HT1080 (cell line): ENCODE measurements at regions not wholly inside any gene's neighbourhood (a gene's known extent, or its start where the extent isn't known, plus 50 kb on each side); places are given as distances from the start of the nearest gene placed in this dataset.

Experiments used
- DNase-seq: peaks from one replicate; pipeline ENCODE4 v3.0.0-alpha.2; 2015; ENCODE audit warnings: low read depth

DNA sequence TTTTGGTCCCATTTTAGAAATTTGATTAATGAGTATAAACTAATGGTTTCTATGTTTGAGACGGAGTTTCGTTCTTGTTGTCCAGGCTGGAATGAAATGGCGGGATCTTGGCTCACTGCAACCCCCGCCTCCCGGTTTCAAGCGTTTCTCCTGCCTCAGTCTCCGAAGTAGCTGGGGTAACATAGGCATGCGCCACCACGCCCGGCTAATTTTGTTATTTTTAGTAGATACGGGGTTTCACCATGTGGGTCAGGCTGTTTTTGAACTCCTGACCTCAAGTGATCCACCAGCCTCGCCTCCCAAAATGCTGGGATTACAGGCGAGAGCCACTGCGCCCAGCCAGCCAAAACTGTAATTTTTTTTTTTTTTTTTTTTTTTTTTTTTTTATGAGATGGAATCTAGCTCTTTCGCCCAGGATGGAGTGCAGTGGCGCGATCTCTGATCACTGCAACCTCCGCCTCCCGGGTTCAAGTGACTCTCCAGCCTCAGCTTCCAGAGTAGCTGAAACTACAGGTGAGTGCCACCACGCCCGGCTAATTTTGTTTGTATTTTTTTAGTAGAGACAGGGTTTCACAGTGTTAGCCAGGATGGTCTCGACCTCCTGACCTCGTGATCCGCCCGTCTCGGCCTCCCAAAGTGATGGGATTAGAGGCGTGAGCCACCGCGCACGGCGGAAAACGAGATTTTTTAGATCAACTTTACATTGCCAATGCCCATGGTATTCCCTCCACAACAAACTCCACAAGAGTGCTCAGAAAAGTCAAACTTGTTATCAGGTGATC is 127.8 kb downstream of the HFE start:
- DNase-seq, result no peak

DNA sequence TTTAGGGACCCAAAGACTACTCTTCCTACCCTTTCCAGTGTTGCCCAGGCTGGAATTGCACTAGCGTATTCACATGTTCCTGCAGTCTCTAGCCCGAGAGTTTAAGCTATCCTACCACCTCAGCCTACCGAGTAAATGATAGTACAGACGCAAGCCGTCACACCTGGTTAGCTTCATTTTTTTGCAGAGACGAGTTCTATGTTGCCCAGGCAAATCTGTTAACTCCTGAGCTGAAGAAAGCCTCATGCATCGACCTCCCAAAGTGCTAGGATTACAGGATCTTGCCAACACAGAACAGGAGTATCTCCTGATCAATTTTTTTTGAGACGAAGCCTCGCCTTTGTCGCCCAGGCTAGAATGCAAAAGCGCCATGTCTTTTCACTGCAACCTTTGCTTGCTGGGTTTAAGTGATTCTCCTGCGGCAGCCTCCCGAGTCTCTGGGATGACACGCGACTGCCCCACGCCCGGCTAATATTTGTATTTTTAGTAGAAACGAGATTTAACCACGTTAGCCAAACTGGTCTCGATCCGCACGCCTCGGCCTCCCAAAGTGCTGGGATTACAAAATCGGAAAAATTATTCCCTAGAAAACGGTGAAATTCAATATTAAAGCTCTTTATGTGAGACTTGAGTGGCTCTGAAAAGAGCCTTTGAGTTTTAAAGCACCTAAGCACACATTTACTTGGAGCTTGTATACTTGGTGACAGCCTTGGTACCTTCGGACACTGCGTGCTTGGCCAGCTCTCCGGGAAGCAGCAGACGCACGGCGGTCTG is 128.5 kb downstream of the HFE start:
- DNase-seq, result peak; percentile 42

DNA sequence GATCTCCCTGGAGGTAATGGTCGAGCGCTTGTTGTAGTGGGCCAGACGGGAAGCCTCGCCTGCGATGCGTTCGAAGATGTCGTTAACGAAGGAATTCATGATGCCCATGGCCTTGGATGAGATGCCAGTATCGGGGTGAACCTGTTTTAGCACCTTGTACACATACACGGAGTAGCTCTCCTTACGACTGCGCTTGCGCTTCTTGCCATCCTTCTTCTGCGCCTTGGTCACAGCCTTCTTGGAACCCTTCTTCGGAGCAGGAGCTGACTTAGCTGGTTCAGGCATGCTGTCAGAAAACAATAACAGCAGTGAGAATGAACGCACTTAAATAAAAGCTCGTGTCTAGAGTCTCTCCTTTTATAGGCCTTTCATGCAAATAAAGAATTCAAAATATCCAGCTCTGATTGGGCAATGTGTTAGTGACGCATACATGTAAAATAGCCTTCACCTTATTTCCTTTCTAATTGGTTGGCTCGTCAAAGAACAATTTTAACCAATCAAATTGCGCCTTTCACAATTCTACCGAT is 129.2 kb downstream of the HFE start:
- peak; percentile 95 for DNase-seq

DNA sequence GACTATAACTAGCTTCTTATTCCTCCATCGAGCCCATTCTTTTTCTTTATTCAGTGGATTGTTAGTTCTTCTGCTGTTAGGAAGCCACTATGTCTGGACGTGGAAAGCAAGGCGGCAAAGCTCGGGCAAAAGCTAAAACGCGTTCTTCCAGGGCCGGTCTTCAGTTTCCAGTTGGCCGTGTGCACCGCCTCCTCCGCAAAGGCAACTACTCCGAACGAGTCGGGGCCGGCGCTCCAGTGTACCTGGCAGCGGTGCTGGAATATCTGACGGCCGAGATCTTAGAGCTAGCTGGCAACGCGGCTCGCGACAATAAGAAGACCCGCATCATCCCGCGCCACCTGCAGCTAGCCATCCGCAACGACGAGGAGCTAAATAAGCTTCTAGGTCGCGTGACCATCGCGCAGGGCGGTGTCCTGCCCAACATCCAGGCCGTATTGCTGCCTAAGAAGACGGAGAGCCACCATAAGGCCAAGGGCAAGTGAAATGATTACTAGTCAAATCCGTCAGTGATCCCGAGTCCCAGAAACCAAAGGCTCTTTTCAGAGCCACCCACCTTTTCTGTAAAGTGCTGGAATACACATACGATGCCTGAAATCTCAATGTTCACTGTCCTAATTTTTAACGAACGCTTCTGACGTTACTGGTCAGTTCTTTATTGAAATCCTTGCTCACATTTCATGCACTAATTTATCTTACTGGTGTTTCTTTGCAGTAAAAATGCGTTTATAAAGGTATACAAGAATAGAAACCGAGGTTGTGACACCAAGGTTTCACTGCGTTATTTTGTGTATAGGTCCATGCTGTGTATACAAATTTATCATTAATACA is 129.9 kb downstream of the HFE start:
- no peak for DNase-seq

DNA sequence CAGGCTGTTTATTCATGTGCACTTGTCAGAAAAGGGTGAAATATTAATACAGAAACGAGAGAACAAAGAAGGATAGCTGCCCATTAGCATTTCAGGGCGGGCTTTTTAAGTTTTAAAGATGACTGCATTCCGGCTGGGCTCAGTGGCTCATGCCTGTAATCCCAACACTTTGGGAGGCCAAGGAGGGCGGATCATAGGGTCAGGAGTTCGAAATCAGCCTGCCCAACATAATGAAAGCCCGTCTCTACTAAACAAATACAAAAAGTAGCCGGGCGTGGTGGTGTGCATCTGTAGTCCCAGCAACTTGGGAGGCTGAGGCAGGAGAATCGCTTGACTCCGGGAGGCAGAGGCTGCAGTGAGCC is 130.5 kb downstream of the HFE start:
- DNase-seq, result peak; percentile 69

DNA sequence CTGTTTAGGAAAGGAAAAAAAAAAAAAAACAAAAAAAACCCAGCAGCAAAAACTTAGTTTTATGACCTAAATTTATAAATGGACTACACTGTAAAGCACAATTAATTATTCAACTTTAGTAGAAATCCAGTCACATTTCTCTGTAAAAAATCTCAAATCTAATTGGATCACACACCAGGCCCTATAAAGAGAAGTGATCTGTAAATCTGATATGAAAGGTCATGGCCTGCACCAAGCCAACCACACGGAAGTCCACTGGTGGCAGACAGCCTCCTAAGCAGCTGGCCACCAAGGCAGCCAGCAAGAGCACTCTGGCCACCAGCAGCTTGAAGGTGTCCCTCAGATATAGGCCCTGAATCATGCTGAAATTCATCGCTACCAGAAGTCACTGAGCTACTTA is 131.6 kb downstream of the HFE start:
- DNase-seq, result no peak

DNA sequence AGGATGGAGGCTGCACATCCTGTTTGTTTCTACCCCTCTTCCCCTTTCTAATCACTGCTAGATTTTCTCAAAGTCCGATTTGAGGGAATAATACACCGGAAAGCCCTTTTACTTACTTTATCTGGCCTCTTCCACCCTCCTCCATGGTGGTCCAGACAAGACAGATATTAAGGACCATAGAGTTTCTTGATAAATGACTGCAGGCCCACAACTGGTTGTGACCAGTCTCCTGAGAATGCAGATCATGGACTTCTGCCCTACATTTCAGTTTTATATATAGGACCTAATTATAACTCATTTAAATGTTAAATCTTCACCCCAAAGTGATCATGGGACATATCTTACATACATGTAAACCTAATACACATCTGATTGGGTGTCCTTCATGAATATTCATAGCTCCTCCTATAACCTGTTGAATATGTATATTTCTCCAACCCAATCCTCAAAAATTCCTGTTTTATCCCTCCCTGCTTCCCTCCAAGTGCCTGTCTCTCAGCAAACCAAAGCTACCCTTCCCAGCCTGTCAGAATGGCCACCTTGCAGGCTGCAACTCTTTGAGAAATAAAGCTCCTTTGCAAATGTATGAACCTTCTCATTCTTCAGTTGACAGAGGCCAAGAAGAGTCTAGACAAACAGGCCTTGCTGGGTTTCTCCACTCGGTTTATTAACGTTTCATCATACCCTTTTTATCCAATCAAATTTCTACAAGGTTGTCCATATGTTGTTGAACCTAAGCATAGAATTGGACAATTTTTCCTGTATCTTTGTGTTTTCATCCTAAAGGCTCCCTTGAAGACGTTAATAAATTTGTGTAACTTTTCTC is 133.1 kb downstream of the HFE start:
- no peak for DNase-seq

DNA sequence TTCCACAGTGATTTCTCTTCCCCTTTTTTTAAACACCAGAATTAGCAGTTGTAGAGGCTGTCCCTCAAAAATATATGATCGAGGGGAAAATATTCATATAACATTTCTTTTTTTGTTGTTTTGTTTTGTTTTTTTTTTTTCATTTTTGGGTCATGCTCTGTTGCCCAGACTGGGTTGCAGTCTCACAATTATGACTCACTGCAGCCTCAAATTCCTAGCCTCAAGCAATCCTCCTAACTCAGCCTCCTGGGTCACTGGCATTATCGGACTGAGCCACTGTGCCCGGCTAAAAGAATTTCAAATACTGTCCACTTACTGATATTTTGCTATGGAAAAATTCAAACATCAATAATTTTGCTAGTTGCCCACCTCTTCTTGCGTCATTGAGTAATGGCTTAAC is 134.0 kb downstream of the HFE start:
- DNase-seq, result no peak

DNA sequence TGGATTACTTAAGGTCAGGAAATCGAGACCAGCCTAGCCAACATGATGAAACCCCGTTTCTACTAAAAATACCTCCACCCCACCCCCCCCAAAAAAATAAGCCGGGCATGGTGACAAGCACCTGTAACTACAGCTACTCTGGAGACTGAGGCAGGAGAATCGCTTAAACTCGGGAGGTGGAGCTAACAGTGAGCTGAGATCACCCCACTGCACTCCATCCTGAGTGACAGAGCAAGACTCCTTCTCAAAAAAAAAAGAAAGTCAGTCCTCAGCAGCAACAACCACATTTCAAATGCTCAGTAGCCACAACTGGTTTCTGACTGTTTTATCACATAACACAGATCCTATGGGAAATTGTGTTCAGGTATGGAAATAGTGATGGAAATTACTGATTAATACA is 135.3 kb downstream of the HFE start:
- DNase-seq, result no peak

DNA sequence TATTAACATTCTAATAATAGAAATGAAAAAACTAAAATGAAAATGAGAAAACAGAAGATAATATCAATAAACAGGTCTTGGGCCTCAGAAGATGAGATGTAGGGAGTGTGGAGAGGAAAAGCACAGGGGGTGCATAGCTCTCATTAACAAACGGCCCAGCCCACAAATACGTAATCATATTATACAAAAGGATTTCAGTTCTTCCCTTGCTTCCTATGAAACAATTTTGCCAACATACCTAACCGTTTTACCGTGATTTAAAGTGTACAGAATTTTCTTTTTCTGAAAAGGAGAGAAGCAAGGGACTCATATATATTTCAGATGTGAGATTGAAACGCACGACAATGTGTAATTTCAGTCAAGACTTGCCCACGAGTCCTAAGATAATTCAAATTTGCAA is 136.0 kb downstream of the HFE start:
- DNase-seq, result no peak

DNA sequence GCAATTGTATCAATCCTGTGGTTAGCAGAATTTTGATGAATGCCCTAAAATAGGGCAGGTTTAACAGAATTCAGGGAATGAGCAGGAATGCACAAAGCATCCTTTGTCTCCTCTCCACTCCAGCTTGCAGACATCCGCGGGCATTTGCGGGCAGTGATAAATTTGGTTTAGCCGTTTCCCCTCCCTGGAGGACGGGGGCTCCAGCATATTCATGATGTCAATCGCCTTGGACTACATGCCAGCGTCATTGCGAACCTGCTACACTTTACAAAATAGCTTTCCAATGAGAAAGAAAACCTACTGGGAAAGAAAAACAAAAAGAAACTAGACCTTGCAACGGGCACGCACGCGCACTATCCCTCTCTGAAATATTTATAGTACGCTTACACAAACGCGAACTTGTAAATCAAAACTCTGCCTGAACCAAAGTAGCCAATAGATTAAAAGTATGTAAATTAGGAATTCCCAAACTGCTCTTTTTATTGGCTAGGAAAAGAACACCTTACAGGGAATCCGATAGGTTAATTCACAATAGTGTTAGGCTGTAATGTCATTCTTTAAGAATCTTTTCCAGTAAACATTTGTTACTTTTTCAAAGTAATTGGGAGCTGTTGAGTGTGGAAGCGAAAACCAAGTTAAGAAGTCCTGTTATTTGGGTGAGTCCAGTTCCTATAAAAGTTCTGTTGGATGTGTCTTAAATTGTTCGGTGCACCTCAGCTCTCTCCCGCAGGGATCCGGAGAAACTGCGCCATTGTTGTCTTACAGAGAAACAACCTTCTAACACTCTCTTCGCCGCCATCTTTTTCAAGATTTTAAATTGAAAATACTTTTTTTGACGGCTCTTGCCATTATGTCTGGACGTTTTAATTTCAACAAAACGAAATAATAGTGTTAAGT is 136.7 kb downstream of the HFE start:
- DNase-seq, result peak; percentile 23

DNA sequence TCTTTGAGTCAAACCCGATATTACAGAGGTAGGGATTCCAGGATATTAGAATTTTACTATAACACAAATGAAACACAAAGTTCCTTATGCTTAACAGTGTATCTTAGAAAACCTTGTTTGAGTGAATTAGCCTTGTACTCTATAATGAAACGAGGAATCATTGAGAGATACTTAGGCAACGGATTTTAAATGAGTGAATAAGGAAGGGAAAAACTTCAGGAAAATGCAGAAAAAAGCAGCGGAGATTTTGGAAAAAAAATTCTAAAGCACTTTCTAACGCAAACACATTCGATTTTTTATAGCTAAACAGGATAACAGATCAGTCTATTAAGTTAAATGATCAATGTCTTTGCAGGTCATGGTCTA is 137.3 kb downstream of the HFE start:
- no peak for DNase-seq

DNA sequence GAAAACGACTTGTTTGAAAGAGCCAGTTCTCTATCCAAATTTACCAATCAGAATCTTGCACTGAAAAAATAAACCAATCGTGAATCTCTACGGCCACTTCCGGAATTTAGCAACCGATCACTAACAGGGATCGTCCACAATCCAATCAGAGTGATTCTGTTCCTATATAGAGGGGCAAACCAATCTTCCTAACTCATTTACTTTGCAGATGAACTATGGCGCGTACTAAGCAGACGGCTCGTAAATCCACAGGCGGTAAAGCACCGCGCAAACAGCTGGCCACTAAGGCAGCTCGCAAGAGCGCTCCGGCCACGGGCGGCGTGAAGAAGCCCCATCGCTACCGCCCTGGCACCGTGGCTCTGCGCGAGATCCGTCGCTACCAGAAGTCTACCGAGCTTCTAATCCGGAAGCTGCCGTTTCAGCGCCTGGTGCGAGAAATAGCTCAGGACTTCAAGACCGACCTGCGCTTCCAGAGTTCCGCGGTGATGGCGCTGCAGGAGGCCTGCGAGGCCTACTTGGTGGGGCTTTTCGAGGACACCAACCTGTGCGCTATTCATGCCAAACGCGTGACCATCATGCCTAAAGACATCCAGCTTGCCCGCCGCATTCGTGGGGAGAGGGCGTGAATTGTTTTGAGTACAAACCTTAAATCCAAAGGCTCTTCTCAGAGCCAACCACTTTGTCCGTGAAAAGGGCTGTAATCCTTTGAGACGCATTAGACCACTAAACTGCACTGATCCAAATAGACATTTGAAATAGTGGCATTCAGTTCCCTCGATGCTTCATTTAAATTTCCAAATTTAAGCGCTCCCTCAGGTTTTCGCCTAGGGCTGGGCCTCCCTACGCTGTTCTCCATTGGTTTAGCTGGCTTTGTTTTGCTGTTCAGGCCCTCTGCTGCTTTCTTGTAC is 138.0 kb downstream of the HFE start:
- DNase-seq, result no peak

DNA sequence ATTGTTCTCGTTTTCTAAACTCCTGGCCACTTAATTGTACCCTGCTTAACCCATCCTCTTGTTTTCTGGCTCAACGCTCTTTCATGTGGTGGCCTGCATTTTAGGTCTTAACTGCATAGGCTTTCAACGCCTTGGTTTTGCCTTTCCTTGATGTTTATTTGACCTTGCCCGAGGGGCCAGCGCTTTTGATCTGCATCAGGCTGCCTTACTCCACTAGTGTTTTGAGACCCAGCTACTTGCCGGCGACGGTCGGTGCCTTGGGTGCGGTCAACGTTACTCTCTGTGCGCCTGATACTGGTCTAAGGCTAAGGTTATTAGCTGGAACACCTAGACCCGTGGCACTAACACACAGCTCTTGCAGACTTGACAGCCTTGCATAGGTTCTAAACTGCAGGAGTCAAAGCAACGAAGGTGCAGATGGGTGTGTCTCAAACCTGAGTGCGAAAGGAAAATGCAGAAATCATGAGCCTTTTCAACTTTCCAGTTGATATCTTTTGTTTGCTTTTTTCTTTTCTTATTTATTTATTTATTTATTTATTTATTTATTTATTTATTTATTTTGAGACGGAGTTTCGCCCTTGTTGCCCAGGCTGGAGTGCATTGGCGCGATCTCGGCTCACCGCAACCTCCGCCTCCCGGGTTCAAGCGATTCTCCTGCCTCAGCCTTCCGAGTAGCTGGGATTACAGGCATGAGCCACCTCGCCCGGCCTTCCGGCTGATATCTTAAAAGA is 138.8 kb downstream of the HFE start:
- DNase-seq, result no peak

DNA sequence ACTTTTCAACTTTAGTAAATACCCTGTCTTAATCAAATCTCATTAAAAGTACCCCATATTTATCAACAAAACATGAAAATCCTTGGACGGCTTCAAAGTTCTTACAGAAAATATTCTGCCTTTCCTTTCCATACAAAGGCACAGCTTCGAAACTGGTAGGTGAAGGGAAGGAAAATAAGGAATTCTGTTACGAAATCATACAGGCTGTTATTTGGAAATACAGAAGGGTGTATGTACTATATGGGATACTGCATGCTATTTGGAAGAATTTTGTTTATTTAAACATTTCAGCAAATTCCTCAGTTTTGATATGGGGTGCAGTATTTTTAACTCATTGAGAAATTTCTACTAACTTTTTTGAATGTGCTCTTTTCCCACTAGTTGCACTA is 138.4 kb upstream of the BTN3A2 start:
- no peak for DNase-seq

DNA sequence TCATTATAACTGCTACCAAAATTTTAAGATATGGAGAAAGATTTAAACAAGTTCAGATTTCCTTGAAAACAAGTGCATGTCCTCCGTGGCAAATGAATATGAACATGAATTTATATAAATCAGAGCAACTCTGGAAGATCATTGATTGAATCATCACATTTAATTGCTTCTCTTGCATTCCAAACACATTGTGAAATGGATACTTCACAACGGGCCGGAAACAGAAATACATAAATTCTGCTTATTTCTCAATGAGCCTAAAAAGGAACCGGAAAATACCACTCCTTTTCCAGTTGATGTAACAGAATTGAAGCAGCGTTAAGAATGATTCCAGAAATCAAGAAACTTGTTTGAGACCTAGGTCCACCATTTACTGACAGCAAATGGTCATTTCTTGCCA is 134.6 kb upstream of the BTN3A2 start:
- DNase-seq, result no peak

DNA sequence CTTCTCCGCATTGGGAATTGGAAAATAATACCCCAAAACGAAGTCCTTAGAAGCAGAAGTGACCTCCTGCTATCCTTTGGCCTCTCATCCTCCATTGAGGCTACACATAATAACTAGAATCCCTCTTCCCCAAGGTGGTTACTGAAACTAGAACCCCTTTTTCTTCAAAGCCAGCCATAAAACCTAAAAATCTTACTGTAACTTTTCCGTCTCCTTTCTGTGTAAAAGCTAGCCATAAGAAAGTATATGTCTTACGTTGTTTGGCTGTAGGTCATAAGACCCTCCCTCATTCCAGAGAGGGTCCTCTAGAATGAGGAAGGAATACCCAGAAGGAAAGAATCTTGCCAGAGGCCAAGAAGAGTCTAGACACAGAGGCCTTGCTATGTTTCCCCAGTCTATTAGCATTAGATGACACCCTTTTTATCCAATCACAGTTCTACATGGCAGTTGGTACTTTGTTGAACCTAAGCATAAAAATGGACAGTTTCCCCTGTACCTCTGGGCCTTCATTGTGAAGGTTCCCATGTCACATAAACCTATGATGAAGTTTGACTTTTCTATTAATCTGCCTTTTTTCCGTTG is 133.9 kb upstream of the BTN3A2 start:
- DNase-seq, result no peak
